Esophagus muscularis mucosa (tissue), 4 donors: ENCODE measurements at regions not wholly inside any gene's neighbourhood (a gene's known extent, or its start where the extent isn't known, plus 50 kb on each side); places are given as distances from the start of the nearest gene placed in this dataset.

Experiments
- DNase-seq: peaks from one replicate; pipeline ENCODE4 v3.0.0-alpha.2; 2017; ENCODE audit errors: extremely low spot score
- H3K27ac ChIP-seq, 4 donors: fragments of 200-600 bp; sonication (generic); replicated peaks in 1 of 4; 1 replicate in 3 of 4; 2 replicates in 1 of 4; pipeline ENCODE4 v1.5.1; 2016 to 2019; ENCODE audit warnings: mild to moderate bottlenecking in 1 of 4
- H3K27me3 ChIP-seq, 4 donors: fragments of 200-600 bp; sonication (generic); one replicate each; pipeline versions ENCODE4 v1.5.1 to v1.6.0; 2016 to 2019
- H3K36me3 ChIP-seq, 4 donors: fragments of 200-600 bp; sonication (generic); one replicate each; pipeline ENCODE4 v1.5.1; 2016 to 2019
- H3K4me1 ChIP-seq, 4 donors: fragments of 200-600 bp; sonication (generic); one replicate each; pipeline ENCODE4 v1.5.1; 2016 to 2019
- H3K4me3 ChIP-seq, 4 donors: fragments of 200-600 bp; sonication (generic); 1 replicate in 2 of 4; 2 replicates in 2 of 4; pipeline ENCODE4 v1.5.1; 2016 to 2019; ENCODE audit warnings: mild to moderate bottlenecking in 4 of 4, moderate library complexity in 1 of 4
- H3K9me3 ChIP-seq, 4 donors: fragments of 200-600 bp; sonication (generic); 1 replicate in 3 of 4; 2 replicates in 1 of 4; pipeline ENCODE4 v1.5.1; 2016 to 2019
- EP300 ChIP-seq: sonication (generic); formaldehyde crosslinking; IDR thresholded peaks from one replicate; pipeline ENCODE4 v1.6.1; 2017; ENCODE audit warnings: antibody characterized with exemption
- POLR2A ChIP-seq: fragments of 450-650 bp; IDR thresholded peaks from one replicate; pipeline ENCODE4 v1.6.1; 2017; ENCODE audit warnings: antibody characterized with exemption, moderate library complexity, mild to moderate bottlenecking, low read depth
- POLR2AphosphoS5 ChIP-seq, 2 donors: sonication (generic); formaldehyde crosslinking; IDR thresholded peaks; one replicate each; pipeline ENCODE4 v1.6.1; 2017; ENCODE audit warnings: antibody characterized with exemption in 2 of 2
- WGBS: methylation state at CpG from one replicate; pipeline ENCODE4 v1.1.5; 2018; 5-methylcytosine and 5-hydroxymethylcytosine counted together
- intact Hi-C: fragments of 100-400 bp; cut with DNase I; formaldehyde crosslinking; loops from one replicate; pipeline ENCODE4 v1.15.1; 2023
- TF ChIP-seq, protein P1 (sequence below), 3 experiments: fragments of 200-600 bp in 2 of 3; fragments of 450-650 bp in 1 of 3; sonication (generic) in 2 of 3; IDR thresholded peaks; one replicate each; pipeline ENCODE4 v1.5.1; 2017 to 2019; ENCODE audit warnings: antibody characterized with exemption in 3 of 3, mild to moderate bottlenecking in 2 of 3, moderate library complexity in 1 of 3

DNA sequence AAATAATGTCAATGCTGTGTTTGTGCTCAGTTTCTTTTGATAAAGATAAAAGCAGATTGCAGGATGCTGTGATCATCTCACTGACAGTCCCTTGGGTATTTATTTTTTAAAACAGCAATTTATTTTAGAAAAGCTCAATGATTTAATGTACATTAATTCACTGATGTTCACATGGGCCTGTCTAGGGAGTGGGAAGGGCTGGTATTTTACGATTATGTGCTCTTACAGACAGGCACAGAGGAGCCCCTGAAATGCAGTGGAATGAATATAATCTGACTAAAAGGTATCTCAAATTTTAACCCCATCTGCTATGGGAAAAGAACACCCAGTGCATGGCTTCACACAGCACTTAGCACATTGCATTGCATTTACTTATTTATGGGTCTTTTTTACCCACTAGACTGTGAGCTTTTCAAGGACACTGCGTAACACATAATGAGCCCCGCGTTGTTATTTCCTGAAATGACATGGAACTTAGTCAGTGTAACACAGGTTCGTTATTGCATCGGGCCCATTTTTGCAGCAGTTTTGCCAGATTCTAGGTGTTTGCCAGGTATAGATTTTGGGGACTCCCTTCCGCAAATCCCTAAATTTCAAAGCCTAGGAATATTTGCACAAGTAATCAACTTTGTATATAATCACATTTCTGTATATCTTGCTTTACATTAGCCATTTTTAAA lies 425.3 kb upstream of the FBXO33 start:
- Histone ChIP-seq H3K36me3 (no peaks in the 10 kb centered on the region), H3K27me3 (no peaks in the 10 kb centered on the region), H3K4me3 (no peak overlapping the region), H3K9me3 (no peaks in the 10 kb centered on the region), H3K27ac (no peak overlapping the region), H3K4me1 (no peaks in the 10 kb centered on the region)
- intact Hi-C loops = no loop called here
- TF ChIP-seq, protein P1, sequence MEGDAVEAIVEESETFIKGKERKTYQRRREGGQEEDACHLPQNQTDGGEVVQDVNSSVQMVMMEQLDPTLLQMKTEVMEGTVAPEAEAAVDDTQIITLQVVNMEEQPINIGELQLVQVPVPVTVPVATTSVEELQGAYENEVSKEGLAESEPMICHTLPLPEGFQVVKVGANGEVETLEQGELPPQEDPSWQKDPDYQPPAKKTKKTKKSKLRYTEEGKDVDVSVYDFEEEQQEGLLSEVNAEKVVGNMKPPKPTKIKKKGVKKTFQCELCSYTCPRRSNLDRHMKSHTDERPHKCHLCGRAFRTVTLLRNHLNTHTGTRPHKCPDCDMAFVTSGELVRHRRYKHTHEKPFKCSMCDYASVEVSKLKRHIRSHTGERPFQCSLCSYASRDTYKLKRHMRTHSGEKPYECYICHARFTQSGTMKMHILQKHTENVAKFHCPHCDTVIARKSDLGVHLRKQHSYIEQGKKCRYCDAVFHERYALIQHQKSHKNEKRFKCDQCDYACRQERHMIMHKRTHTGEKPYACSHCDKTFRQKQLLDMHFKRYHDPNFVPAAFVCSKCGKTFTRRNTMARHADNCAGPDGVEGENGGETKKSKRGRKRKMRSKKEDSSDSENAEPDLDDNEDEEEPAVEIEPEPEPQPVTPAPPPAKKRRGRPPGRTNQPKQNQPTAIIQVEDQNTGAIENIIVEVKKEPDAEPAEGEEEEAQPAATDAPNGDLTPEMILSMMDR (IDR thresholded peaks at IDR 0.05) = no peak
- no peak for TF ChIP-seq POLR2AphosphoS5 (IDR thresholded peaks at IDR 0.05)
- no peak for TF ChIP-seq POLR2A
- TF ChIP-seq EP300 = no peak
- WGBS = 92% methylated on average over 7 of the region's 7 CpGs
- no peak for DNase-seq

DNA sequence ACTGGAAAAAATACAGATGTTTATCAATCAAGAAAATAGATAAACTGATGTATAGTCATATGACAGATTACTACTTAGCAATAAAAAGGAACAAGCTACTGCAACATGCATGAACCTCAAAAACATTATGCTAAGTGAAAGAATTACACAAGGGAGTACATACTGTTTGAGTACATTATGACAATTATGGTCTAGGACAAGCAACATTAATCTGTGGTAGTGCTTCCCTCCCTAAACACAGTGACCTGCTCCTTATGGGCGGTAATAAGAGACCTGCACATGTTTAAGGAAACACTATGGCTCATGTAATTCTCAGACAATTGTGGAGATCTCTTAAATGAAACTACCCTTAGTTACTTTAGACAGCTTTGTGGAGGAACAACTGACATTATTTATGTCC lies 421.2 kb upstream of the FBXO33 start:
- Histone ChIP-seq H3K4me3 (no peak overlapping the region), H3K27ac (no peak overlapping the region), H3K27me3 (no peaks in the 10 kb centered on the region), H3K4me1 (no peaks in the 10 kb centered on the region), H3K9me3 (no peaks in the 10 kb centered on the region), H3K36me3 (no peaks in the 10 kb centered on the region)
- no peak for DNase-seq
- 92% methylated on average over 1 of the region's 1 CpG for WGBS
- intact Hi-C loops = no loop called here
- TF ChIP-seq POLR2AphosphoS5 (IDR thresholded peaks at IDR 0.05) (no peak), EP300 (no peak), POLR2A (no peak)
- TF ChIP-seq, protein P1 (IDR thresholded peaks at IDR 0.05) = no peak

DNA sequence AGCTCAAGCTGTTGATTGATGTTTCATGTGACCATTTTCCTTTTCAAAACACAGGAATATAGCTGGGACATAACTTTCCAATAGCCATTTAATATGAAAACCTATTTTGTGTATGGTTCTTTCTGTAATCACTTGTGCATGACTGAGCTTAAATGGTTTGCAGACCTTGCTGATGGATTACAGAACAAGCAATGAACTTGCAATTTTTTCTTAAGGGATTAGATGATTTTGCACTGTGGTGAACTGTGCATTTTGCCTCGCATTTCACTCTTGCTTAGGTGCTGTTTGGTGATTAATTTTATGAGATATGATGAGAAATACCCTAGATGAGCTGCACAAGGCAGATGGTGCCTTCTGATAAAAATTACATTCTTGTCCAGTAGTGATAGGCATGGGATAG lies 419.0 kb upstream of the FBXO33 start:
- Histone ChIP-seq H3K4me3 (no peak overlapping the region), H3K36me3 (no peaks in the 10 kb centered on the region), H3K9me3 (no peaks in the 10 kb centered on the region), H3K27me3 (no peaks in the 10 kb centered on the region), H3K27ac (no peak overlapping the region), H3K4me1 (no peaks in the 10 kb centered on the region)
- intact Hi-C loops = no loop called here
- WGBS = 46% methylated on average over 1 of the region's 1 CpG
- DNase-seq = no peak
- TF ChIP-seq EP300 (no peak), POLR2AphosphoS5 (IDR thresholded peaks at IDR 0.05) (no peak), POLR2A (no peak)
- TF ChIP-seq, protein P1 (IDR thresholded peaks at IDR 0.05) = no peak

DNA sequence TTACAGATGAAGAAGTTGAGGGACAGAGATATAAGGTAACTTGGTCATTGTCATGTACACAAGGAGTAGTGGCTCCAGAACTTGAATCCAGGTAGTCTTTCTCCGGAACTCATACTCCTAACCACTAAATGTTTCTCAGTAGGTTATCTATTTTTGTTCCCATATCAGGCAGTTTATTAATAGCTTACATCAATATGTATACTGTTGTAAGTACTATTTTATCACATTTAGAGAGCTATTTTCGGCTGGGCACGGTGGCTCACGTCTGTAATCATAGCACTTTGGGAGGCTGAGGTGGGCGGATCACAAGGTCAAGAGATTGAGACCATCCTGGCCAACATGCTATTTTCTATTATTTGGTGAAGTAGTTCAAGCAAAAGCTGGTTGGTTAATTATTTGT lies 415.6 kb upstream of the FBXO33 start:
- H3K36me3 ChIP-seq = no peaks in the 10 kb centered on the region
- no peak for TF ChIP-seq EP300
- no peak for TF ChIP-seq POLR2A
- TF ChIP-seq, protein P1 (IDR thresholded peaks at IDR 0.05) = no peak
- no peak for TF ChIP-seq POLR2AphosphoS5 (IDR thresholded peaks at IDR 0.05)
- no peaks in the 10 kb centered on the region for H3K27me3 ChIP-seq
- H3K27ac ChIP-seq = no peak overlapping the region
- intact Hi-C loops = no loop called here
- H3K4me1 ChIP-seq = no peaks in the 10 kb centered on the region
- DNase-seq = no peak
- no peak overlapping the region for H3K4me3 ChIP-seq
- 82% methylated on average over 4 of the region's 5 CpGs for WGBS
- H3K9me3 ChIP-seq = no peaks in the 10 kb centered on the region

DNA sequence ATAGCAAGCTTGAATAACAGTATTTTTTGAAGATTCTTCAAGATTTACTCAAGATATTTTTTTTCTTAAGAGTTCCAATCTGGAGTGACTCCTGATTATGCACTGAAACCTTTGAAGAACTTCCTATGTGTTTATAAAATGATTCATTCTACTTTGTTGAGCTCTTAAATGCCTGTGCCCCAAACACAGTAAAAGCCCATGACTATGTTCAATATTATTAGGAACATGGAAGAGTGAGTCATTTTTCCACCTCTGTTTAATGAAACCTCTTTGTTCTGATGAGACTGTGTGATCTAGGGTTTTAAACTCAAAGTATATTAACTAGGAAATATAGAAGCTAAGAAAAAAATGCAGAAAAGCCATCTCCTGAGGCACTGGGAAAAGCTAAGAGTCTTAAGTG lies 415.0 kb upstream of the FBXO33 start:
- Histone ChIP-seq H3K27me3 (no peaks in the 10 kb centered on the region), H3K27ac (no peak overlapping the region), H3K9me3 (no peaks in the 10 kb centered on the region), H3K4me3 (no peak overlapping the region), H3K36me3 (no peaks in the 10 kb centered on the region), H3K4me1 (no peaks in the 10 kb centered on the region)
- no peak for DNase-seq
- TF ChIP-seq POLR2AphosphoS5 (IDR thresholded peaks at IDR 0.05) (no peak), POLR2A (no peak), EP300 (no peak)
- TF ChIP-seq, protein P1 (IDR thresholded peaks at IDR 0.05) = no peak
- intact Hi-C loops = no loop called here
